GM12878 (cell line): ENCODE measurements at regions not wholly inside any gene's neighbourhood (a gene's known extent, or its start where the extent isn't known, plus 50 kb on each side); places are given as distances from the start of the nearest gene placed in this dataset.

ENCODE experiments used
- ATAC-seq: fragments of 200-7000 bp; cut with Tn5 transposase; 3 replicates; pipeline ENCODE4 v1.9.1; 2020; ENCODE audit warnings: mild to moderate bottlenecking, moderate library complexity
- BruUV-seq: library from RNA; stranded (reverse); fragments of 400-500 nt; replicated peaks from 2 replicates; lab custom pipeline; 2021; lab: Mats Ljungman, UMichigan
- CTCF ChIA-PET: fragments of 300-600 bp; sonication (Branson Sonifier 250); formaldehyde crosslinking; extraction: SDS; loops from one replicate; lab custom pipeline; 2021; ENCODE audit warnings: inconsistent platforms; lab: Yijun Ruan, JAX
- POLR2A ChIA-PET: fragments of 350-600 bp; formaldehyde crosslinking; extraction: SDS; loops from one replicate; lab custom pipeline; 2021; ENCODE audit warnings: inconsistent platforms; lab: Charles Lee
- RAD21 ChIA-PET: fragments of 300-600 bp; sonication (Branson Sonifier 250); formaldehyde crosslinking; loops from one replicate; lab custom pipeline; 2023; ENCODE audit warnings: antibody characterized with exemption; ENCODE audit not compliant: unreplicated experiment; lab: Charles Lee
- SMC1A ChIA-PET: fragments of 300-600 bp; sonication (Branson Sonifier 250); formaldehyde crosslinking; loops from one replicate; lab custom pipeline; 2023; ENCODE audit not compliant: unreplicated experiment, uncharacterized antibody; lab: Charles Lee
- DNase-seq: peaks from one replicate; pipeline ENCODE4 v3.0.0-alpha.2; 2011; ENCODE audit warnings: low read depth, low spot score
- FAIRE-seq: peaks from 3 replicates; lab custom pipeline; 2011; peaks lifted over from hg19 to GRCh38; lab: Jason Lieb, UNC
- H2AFZ ChIP-seq: 2 replicates; pipeline ENCODE4 v1.6.0; 2011; ENCODE audit warnings: low read depth, low read length, control low read depth; ENCODE audit not compliant: control insufficient read depth
- H3K27ac ChIP-seq: 2 replicates; pipeline ENCODE4 v1.5.1; 2011; ENCODE audit warnings: control low read depth; ENCODE audit not compliant: control insufficient read depth, insufficient read depth
- H3K27me3 ChIP-seq, 2 experiments: replicated peaks in 1 of 2; 2 replicates each; pipeline versions ENCODE4 v1.6.0 to v1.6.1; 2011; ENCODE audit warnings: low read length in 1 of 2; ENCODE audit not compliant: control insufficient read depth in 2 of 2, insufficient read depth in 2 of 2
- H3K36me3 ChIP-seq, 2 experiments: 2 replicates each; pipeline ENCODE4 v1.5.1; 2011; ENCODE audit warnings: low read length in 1 of 2; ENCODE audit not compliant: control insufficient read depth in 2 of 2, insufficient read depth in 2 of 2
- H3K4me1 ChIP-seq: 2 replicates; pipeline ENCODE4 v1.6.1; 2011; ENCODE audit warnings: mild to moderate bottlenecking, low read length, moderate library complexity, mixed read lengths; ENCODE audit not compliant: control insufficient read depth, insufficient read depth
- H3K4me2 ChIP-seq: 2 replicates; pipeline ENCODE4 v1.6.0; 2011; ENCODE audit warnings: control low read depth; ENCODE audit not compliant: control insufficient read depth, insufficient read depth
- H3K4me3 ChIP-seq: fragments of 200-600 bp; sonication (generic); 2 replicates; pipeline ENCODE4 v1.5.1; 2016
- H3K79me2 ChIP-seq: 2 replicates; pipeline ENCODE4 v1.6.0; 2011; ENCODE audit warnings: low read length; ENCODE audit not compliant: control insufficient read depth, insufficient read depth
- H3K9ac ChIP-seq: 2 replicates; pipeline ENCODE4 v1.8.0; 2011; ENCODE audit warnings: low read length, control low read depth, mixed read lengths; ENCODE audit not compliant: control insufficient read depth, insufficient read depth
- H3K9me3 ChIP-seq: replicated peaks from 3 replicates; pipeline ENCODE4 v1.5.1; 2011; ENCODE audit warnings: mild to moderate bottlenecking, low read length; ENCODE audit not compliant: control insufficient read depth, insufficient read depth
- H4K20me1 ChIP-seq: 2 replicates; pipeline ENCODE4 v1.6.0; 2011; ENCODE audit not compliant: control insufficient read depth, insufficient read depth
- ASH2L ChIP-seq: fragments of 300-600, 200-600 bp; sonication (generic); IDR thresholded peaks from 2 replicates; pipeline ENCODE4 v1.6.1; 2017; ENCODE audit warnings: low read depth, mild to moderate bottlenecking, borderline replicate concordance
- BACH1 ChIP-seq: fragments of 450-650 bp; IDR thresholded peaks from 2 replicates; pipeline ENCODE4 v1.6.1; 2017; ENCODE audit warnings: mild to moderate bottlenecking, borderline replicate concordance
- BMI1 ChIP-seq: fragments of 450-650 bp; IDR thresholded peaks from 2 replicates; pipeline ENCODE4 v1.6.1; 2016; ENCODE audit warnings: mild to moderate bottlenecking, moderate library complexity, borderline replicate concordance
- CBX3 ChIP-seq: fragments of 200-600 bp; sonication (generic); IDR thresholded peaks from 2 replicates; pipeline ENCODE4 v1.6.1; 2016; ENCODE audit warnings: low read depth, borderline replicate concordance
- FOS ChIP-seq: IDR thresholded peaks from 3 replicates; pipeline ENCODE4 v1.6.1; 2011; ENCODE audit warnings: borderline replicate concordance; ENCODE audit not compliant: insufficient read length; ENCODE audit errors: extremely low read depth
- HDGF ChIP-seq: fragments of 450-650 bp; IDR thresholded peaks from 2 replicates; pipeline ENCODE4 v1.6.1; 2016; ENCODE audit warnings: antibody characterized with exemption
- LARP7 ChIP-seq: fragments of 450-650 bp; IDR thresholded peaks from 2 replicates; pipeline ENCODE4 v1.6.1; 2017; ENCODE audit warnings: mild to moderate bottlenecking
- NR2C1 ChIP-seq: fragments of 450-650 bp; IDR thresholded peaks from 2 replicates; pipeline ENCODE4 v1.6.1; 2017; ENCODE audit warnings: antibody characterized with exemption, mild to moderate bottlenecking, moderate library complexity
- NR2F1 ChIP-seq: fragments of 450-650 bp; conservative IDR thresholded peaks from 2 replicates; pipeline ENCODE4 v1.6.1; 2017; ENCODE audit warnings: mild to moderate bottlenecking
- POU2F2 ChIP-seq: IDR thresholded peaks from 3 replicates; pipeline ENCODE4 v1.6.1; 2011; ENCODE audit warnings: low read depth, mild to moderate bottlenecking, low read length, borderline replicate concordance
- SREBF2 ChIP-seq: IDR thresholded peaks from 2 replicates; pipeline ENCODE4 v1.6.1; 2012; ENCODE audit warnings: mild to moderate bottlenecking, low read length
- STAT3 ChIP-seq: IDR thresholded peaks from 2 replicates; pipeline ENCODE4 v1.6.1; 2011; ENCODE audit warnings: low read depth, low read length, improper control_type of control experiment
- WGBS: methylation state at CpG from one replicate; pipeline ENCODE4 v1.1.6; 2016; ENCODE audit warnings: low lambda C conversion rate; ENCODE audit not compliant: insufficient replicate concordance, insufficient coverage; ENCODE audit errors: missing lambda C conversion rate; 5-methylcytosine and 5-hydroxymethylcytosine counted together
- in situ Hi-C: fragments of 300-500 bp; cut with MboI; formaldehyde crosslinking; loops from 9 replicates; pipeline ENCODE4 v1.14.3; 2018; ENCODE audit warnings: mixed read lengths
- intact Hi-C: fragments of 100-400 bp; cut with micrococcal nuclease; formaldehyde crosslinking; loops from one replicate; pipeline ENCODE4 v1.14.2; 2022; ENCODE audit not compliant: unreplicated experiment
- TF ChIP-seq, protein P1 (sequence below): fragments of 450-650 bp; formaldehyde crosslinking; IDR thresholded peaks from 2 replicates; pipeline ENCODE4 v1.5.0; 2022; ENCODE audit warnings: mild to moderate bottlenecking, missing genetic modification characterization
- TF ChIP-seq, protein P2 (sequence below): IDR thresholded peaks from 2 replicates; pipeline ENCODE4 v1.6.1; 2012; ENCODE audit warnings: mild to moderate bottlenecking, low read depth, low read length
- TF ChIP-seq, protein P3 (sequence below): IDR thresholded peaks from 2 replicates; pipeline ENCODE4 v1.6.1; 2012; ENCODE audit warnings: low read length, inconsistent platforms

DNA sequence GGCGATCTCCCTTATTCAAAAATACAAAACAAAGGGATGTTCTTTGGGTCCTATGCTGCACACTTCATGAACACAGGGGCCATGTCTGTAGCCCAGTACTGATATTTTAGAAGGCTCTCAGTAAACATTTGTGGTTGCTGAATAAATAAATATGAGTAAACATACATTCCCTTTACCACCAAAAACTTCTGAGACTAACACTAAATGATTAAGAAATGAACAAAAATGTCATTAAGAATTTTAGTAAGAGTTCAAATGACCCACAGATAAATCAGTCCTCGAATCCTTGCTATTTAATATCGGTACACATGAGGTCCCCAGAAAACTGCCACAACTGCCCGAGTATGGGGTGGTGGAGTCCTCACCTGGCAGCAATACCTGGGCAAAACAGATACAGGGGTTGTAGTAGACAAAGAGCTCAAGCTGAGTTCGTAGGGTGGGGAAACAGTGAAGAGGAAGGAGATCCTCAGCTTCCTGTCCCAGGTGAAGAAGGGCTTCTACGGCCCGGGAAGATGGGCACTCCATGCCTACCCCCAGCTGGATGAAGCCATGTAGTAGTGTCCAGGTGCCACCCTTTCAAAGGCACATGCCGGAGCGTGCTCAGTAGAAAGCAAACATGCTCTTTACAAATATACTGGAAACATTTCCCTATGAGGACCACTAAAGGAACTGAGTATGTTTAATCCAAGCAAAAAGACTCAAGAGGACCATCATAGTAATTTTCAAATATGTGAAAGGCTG lies 72.6 kb upstream of the ARHGAP29 start (continued):
- TF ChIP-seq, protein P1, sequence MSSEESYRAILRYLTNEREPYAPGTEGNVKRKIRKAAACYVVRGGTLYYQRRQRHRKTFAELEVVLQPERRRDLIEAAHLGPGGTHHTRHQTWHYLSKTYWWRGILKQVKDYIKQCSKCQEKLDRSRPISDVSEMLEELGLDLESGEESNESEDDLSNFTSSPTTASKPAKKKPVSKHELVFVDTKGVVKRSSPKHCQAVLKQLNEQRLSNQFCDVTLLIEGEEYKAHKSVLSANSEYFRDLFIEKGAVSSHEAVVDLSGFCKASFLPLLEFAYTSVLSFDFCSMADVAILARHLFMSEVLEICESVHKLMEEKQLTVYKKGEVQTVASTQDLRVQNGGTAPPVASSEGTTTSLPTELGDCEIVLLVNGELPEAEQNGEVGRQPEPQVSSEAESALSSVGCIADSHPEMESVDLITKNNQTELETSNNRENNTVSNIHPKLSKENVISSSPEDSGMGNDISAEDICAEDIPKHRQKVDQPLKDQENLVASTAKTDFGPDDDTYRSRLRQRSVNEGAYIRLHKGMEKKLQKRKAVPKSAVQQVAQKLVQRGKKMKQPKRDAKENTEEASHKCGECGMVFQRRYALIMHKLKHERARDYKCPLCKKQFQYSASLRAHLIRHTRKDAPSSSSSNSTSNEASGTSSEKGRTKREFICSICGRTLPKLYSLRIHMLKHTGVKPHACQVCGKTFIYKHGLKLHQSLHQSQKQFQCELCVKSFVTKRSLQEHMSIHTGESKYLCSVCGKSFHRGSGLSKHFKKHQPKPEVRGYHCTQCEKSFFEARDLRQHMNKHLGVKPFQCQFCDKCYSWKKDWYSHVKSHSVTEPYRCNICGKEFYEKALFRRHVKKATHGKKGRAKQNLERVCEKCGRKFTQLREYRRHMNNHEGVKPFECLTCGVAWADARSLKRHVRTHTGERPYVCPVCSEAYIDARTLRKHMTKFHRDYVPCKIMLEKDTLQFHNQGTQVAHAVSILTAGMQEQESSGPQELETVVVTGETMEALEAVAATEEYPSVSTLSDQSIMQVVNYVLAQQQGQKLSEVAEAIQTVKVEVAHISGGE: no peak
- no peak for TF ChIP-seq ASH2L
- TF ChIP-seq HDGF: no peak

DNA sequence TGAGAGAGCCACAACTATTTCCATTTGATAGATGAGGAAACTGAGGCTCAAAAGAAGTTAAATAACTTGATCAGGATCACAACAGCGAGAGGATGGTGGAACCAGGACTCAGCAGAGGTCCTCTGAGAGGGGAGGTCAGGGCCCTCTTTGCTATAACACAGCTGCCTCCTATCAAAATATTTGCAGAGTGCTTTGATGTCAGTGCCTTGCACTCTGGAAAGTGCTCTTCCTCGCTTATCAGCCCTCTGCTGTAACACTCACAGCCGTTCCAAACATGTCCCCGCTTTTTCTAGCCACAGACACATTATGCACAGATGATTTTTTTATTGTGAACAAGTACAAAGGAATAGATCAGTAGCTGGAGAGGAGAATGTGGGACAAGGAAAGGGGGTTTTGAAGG lies 71.8 kb upstream of the ARHGAP29 start:
- no peak for FAIRE-seq
- ATAC-seq: no peak
- H3K4me3 ChIP-seq: no peak overlapping the region
- ChIA-PET CTCF (no interaction called here), RAD21 (no interaction called here), POLR2A (no interaction called here), SMC1A (no interaction called here)
- no peak for DNase-seq
- intact Hi-C loops: no loop called here
- 14% methylated on average over 4 of the region's 4 CpGs for WGBS
- no peaks in the 10 kb centered on the region for H3K36me3 ChIP-seq
- no peaks in the 10 kb centered on the region; a peak in 1 of 4 replicates for H3K27me3 ChIP-seq
- no TSS peak for BruUV-seq
- no peaks in the 10 kb centered on the region for H3K4me1 ChIP-seq
- no peaks in the 10 kb centered on the region for H3K9me3 ChIP-seq
- H3K79me2 ChIP-seq: no peaks in the 10 kb centered on the region
- H2AFZ ChIP-seq: no peak overlapping the region
- H3K27ac ChIP-seq: no peak overlapping the region
- no peaks in the 10 kb centered on the region for H4K20me1 ChIP-seq
- in situ Hi-C loops: no loop called here
- no peak overlapping the region for H3K4me2 ChIP-seq
- no peak overlapping the region for H3K9ac ChIP-seq
- TF ChIP-seq, protein P2, sequence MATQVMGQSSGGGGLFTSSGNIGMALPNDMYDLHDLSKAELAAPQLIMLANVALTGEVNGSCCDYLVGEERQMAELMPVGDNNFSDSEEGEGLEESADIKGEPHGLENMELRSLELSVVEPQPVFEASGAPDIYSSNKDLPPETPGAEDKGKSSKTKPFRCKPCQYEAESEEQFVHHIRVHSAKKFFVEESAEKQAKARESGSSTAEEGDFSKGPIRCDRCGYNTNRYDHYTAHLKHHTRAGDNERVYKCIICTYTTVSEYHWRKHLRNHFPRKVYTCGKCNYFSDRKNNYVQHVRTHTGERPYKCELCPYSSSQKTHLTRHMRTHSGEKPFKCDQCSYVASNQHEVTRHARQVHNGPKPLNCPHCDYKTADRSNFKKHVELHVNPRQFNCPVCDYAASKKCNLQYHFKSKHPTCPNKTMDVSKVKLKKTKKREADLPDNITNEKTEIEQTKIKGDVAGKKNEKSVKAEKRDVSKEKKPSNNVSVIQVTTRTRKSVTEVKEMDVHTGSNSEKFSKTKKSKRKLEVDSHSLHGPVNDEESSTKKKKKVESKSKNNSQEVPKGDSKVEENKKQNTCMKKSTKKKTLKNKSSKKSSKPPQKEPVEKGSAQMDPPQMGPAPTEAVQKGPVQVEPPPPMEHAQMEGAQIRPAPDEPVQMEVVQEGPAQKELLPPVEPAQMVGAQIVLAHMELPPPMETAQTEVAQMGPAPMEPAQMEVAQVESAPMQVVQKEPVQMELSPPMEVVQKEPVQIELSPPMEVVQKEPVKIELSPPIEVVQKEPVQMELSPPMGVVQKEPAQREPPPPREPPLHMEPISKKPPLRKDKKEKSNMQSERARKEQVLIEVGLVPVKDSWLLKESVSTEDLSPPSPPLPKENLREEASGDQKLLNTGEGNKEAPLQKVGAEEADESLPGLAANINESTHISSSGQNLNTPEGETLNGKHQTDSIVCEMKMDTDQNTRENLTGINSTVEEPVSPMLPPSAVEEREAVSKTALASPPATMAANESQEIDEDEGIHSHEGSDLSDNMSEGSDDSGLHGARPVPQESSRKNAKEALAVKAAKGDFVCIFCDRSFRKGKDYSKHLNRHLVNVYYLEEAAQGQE: no peak
- no peak for TF ChIP-seq BMI1
- TF ChIP-seq BACH1: no peak
- TF ChIP-seq CBX3: no peak
- TF ChIP-seq STAT3: no peak
- TF ChIP-seq NR2F1: no peak
- TF ChIP-seq POU2F2: no peak
- TF ChIP-seq, protein P3, sequence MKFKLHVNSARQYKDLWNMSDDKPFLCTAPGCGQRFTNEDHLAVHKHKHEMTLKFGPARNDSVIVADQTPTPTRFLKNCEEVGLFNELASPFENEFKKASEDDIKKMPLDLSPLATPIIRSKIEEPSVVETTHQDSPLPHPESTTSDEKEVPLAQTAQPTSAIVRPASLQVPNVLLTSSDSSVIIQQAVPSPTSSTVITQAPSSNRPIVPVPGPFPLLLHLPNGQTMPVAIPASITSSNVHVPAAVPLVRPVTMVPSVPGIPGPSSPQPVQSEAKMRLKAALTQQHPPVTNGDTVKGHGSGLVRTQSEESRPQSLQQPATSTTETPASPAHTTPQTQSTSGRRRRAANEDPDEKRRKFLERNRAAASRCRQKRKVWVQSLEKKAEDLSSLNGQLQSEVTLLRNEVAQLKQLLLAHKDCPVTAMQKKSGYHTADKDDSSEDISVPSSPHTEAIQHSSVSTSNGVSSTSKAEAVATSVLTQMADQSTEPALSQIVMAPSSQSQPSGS: no peak
- TF ChIP-seq FOS: no peak
- no peak for TF ChIP-seq LARP7
- no peak for TF ChIP-seq NR2C1
- TF ChIP-seq SREBF2: no peak
